ENCODE measurements at regions not wholly inside any gene's neighbourhood (a gene's known extent, or its start where the extent isn't known, plus 50 kb on each side); places are given as distances from the start of the nearest gene placed in this dataset.

- DNase-seq (ENCODE audit: low spot score), result no peak
- no peaks in the 10 kb centered on the region for H3K36me3 ChIP-seq
- H3K27ac ChIP-seq, result no peak overlapping the region
- H3K27me3 ChIP-seq (replicated peaks; ENCODE audit: insufficient read depth), result no peaks in the 10 kb centered on the region
- no peaks in the 10 kb centered on the region for H3K4me1 ChIP-seq (ENCODE audit: control insufficient read depth in 1 of 2, low read depth in 2 of 2)
- no peak for TF ChIP-seq CTCF (IDR thresholded peaks at IDR 0.05)
- ATAC-seq (ENCODE audit: insufficient number of reproducible peaks, low FRiP score, low read depth), result no peak
- H3K9me3 ChIP-seq, result no peaks in the 10 kb centered on the region
- no peak overlapping the region for H3K4me3 ChIP-seq
These were observed 994.7 kb downstream of the VRK1 start for GRCh38 chr14:97791906-97792305.

GRCh38 chr14:97796511-97796910 is 999.3 kb downstream of the VRK1 start:
- Histone ChIP-seq H3K4me1 (ENCODE audit: control insufficient read depth in 1 of 2, low read depth in 2 of 2) (no peaks in the 10 kb centered on the region), H3K9me3 (no peaks in the 10 kb centered on the region), H3K4me3 (no peak overlapping the region), H3K27me3 (replicated peaks; ENCODE audit: insufficient read depth) (no peaks in the 10 kb centered on the region), H3K27ac (no peak overlapping the region), H3K36me3 (no peaks in the 10 kb centered on the region)
- ATAC-seq (ENCODE audit: insufficient number of reproducible peaks, low FRiP score, low read depth) (no peak), DNase-seq (ENCODE audit: low spot score) (no peak)
- TF ChIP-seq CTCF (IDR thresholded peaks at IDR 0.05), result no peak

- ATAC-seq (ENCODE audit: insufficient number of reproducible peaks, low FRiP score, low read depth) (no peak), DNase-seq (ENCODE audit: low spot score) (no peak)
- H3K4me3 ChIP-seq, result no peak overlapping the region
- no peaks in the 10 kb centered on the region for H3K36me3 ChIP-seq
- no peak overlapping the region for H3K27ac ChIP-seq
- no peaks in the 10 kb centered on the region for H3K4me1 ChIP-seq (ENCODE audit: control insufficient read depth in 1 of 2, low read depth in 2 of 2)
- H3K9me3 ChIP-seq, result no peaks in the 10 kb centered on the region
- H3K27me3 ChIP-seq (replicated peaks; ENCODE audit: insufficient read depth), result no peaks in the 10 kb centered on the region
- no peak for TF ChIP-seq CTCF (IDR thresholded peaks at IDR 0.05)
These were observed 1001.0 kb downstream of the VRK1 start for GRCh38 chr14:97798176-97798575.

- Histone ChIP-seq H3K4me1 (ENCODE audit: control insufficient read depth in 1 of 2, low read depth in 2 of 2) (no peaks in the 10 kb centered on the region), H3K9me3 (no peaks in the 10 kb centered on the region), H3K27me3 (replicated peaks; ENCODE audit: insufficient read depth) (no peaks in the 10 kb centered on the region), H3K4me3 (no peak overlapping the region), H3K36me3 (no peaks in the 10 kb centered on the region), H3K27ac (no peak overlapping the region)
- ATAC-seq (ENCODE audit: insufficient number of reproducible peaks, low FRiP score, low read depth) (no peak), DNase-seq (ENCODE audit: low spot score) (no peak)
- no peak for TF ChIP-seq CTCF (IDR thresholded peaks at IDR 0.05)
These were observed 1005.5 kb downstream of the VRK1 start for GRCh38 chr14:97802430-97803373.

GRCh38 chr14:97804056-97804455 is 1006.9 kb downstream of the VRK1 start:
- Histone ChIP-seq H3K27me3 (replicated peaks; ENCODE audit: insufficient read depth) (no peaks in the 10 kb centered on the region), H3K4me3 (no peak overlapping the region), H3K27ac (no peak overlapping the region), H3K36me3 (no peaks in the 10 kb centered on the region), H3K9me3 (no peaks in the 10 kb centered on the region), H3K4me1 (ENCODE audit: control insufficient read depth in 1 of 2, low read depth in 2 of 2) (no peaks in the 10 kb centered on the region)
- no peak for DNase-seq (ENCODE audit: low spot score)
- no peak for ATAC-seq (ENCODE audit: insufficient number of reproducible peaks, low FRiP score, low read depth)
- no peak for TF ChIP-seq CTCF (IDR thresholded peaks at IDR 0.05)
